Spleen (tissue), 11 donors: ENCODE measurements at regions not wholly inside any gene's neighbourhood (a gene's known extent, or its start where the extent isn't known, plus 50 kb on each side); places are given as distances from the start of the nearest gene placed in this dataset.
A peak's percentile ranks its signal among the peaks of the same experiment; 100 is the strongest.

ENCODE experiments used
- DNase-seq: peaks from one replicate; pipeline ENCODE4 v3.0.0-alpha.2; 2020
- H3K27ac ChIP-seq, 8 donors: fragments of 200-600 bp; sonication (generic) in 7 of 8; 1 replicate in 4 of 8; 2 replicates in 4 of 8; pipeline versions ENCODE4 v1.5.0 to v1.8.0; 2016 to 2021; ENCODE audit warnings: inconsistent platforms in 4 of 8, mild to moderate bottlenecking in 4 of 8, moderate library complexity in 1 of 8
- H3K27me3 ChIP-seq, 7 donors: fragments of 200-600 bp; sonication (generic) in 6 of 7; replicated peaks in 1 of 7; 1 replicate in 4 of 7; 2 replicates in 3 of 7; pipeline versions ENCODE4 v1.5.0 to v1.8.0; 2016 to 2021; ENCODE audit warnings: inconsistent platforms in 3 of 7, mild to moderate bottlenecking in 1 of 7
- H3K36me3 ChIP-seq, 6 donors: fragments of 200-600 bp; sonication (generic) in 5 of 6; 1 replicate in 4 of 6; 2 replicates in 2 of 6; pipeline versions ENCODE4 v1.5.0 to v1.8.0; 2016 to 2021; ENCODE audit warnings: inconsistent platforms in 2 of 6
- H3K4me1 ChIP-seq, 6 donors: fragments of 200-600 bp; sonication (generic) in 5 of 6; 1 replicate in 3 of 6; 2 replicates in 3 of 6; pipeline versions ENCODE4 v1.5.0 to v1.8.0; 2016 to 2021; ENCODE audit warnings: inconsistent platforms in 3 of 6
- H3K4me3 ChIP-seq, 8 donors: fragments of 200-600 bp; sonication (generic) in 7 of 8; 1 replicate in 4 of 8; 2 replicates in 4 of 8; pipeline versions ENCODE4 v1.5.0 to v1.8.0; 2016 to 2021; ENCODE audit warnings: inconsistent platforms in 4 of 8, mild to moderate bottlenecking in 4 of 8, moderate library complexity in 2 of 8
- H3K9me3 ChIP-seq, 8 donors: fragments of 200-600 bp; sonication (generic) in 7 of 8; 1 replicate in 4 of 8; 2 replicates in 4 of 8; pipeline versions ENCODE4 v1.5.0 to v1.8.0; 2016 to 2021; ENCODE audit warnings: inconsistent platforms in 4 of 8
- POLR2A ChIP-seq, 3 donors: fragments of 450-650 bp; IDR thresholded peaks; one replicate each; pipeline ENCODE4 v1.5.1; 2017; ENCODE audit warnings: antibody characterized with exemption in 3 of 3, mild to moderate bottlenecking in 1 of 3
- POLR2AphosphoS5 ChIP-seq, 3 donors: sonication (generic); formaldehyde crosslinking; IDR thresholded peaks; one replicate each; pipeline ENCODE4 v1.5.1; 2017; ENCODE audit warnings: antibody characterized with exemption in 3 of 3
- WGBS, 5 donors: extraction: QIAGEN DNeasy Blood & Tissue Kit in 3 of 5; methylation state at CpG; one replicate each; pipeline versions ENCODE4 v1.1.5 to v1.1.7; 2013 to 2018; 5-methylcytosine and 5-hydroxymethylcytosine counted together
- intact Hi-C: fragments of 100-400 bp; cut with DNase I; formaldehyde crosslinking; loops from one replicate; pipeline ENCODE4 v1.15.0; 2023; ENCODE audit warnings: low total_unique reads
- TF ChIP-seq, protein P1 (sequence below), 11 experiments: fragments of 200-600 bp in 7 of 11; fragments of 450-650 bp in 4 of 11; sonication (generic) in 4 of 11; IDR thresholded peaks in 8 of 11; conservative IDR thresholded peaks in 3 of 11; 1 replicate in 7 of 11; 2 replicates in 4 of 11; pipeline versions ENCODE4 v1.4.0 to v1.8.0; 2016 to 2021; ENCODE audit warnings: antibody characterized with exemption in 11 of 11, inconsistent platforms in 4 of 11, mild to moderate bottlenecking in 1 of 11
- donor health status: healthy with polysubstance abuse.
- donor health status: DM: no; HTN: no; CAD: no; lungs with moderate emphysema.
- donor health status: DM: no; HTN: no; CAD: no.
- donor health status: Bipolar disorder and iron deficiency.
- donor health status: healthy.
- donor health status: DM: no; HTN: no; CAD: no.
- donor health status: DM: yes; HTN: yes; CAD: no.

DNA sequence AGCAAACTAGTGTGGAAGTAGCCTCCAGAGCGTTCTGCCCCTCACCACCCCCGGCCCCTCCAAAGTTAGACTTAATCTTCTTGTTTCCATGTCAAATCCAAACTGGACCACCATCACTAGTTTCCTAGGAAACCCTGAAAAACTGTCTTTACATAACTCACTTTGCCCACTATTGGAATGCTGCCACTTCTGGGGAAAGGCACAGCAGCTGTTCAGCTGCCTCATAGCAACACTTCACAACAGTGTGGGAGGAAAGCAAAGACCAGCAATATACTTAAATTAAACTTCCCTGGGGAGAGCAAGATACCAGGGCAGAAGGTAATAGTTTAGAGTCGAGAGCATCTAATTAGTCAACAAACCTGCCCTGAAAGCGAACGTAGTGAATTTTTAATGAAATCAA lies 452.2 kb downstream of the KCNJ2 start:
- DNase-seq, result no peak
- WGBS, 5 donors, result 72 to 88% (median 83%) methylated on average over 5 of the region's 5 CpGs
- TF ChIP-seq, protein P1, sequence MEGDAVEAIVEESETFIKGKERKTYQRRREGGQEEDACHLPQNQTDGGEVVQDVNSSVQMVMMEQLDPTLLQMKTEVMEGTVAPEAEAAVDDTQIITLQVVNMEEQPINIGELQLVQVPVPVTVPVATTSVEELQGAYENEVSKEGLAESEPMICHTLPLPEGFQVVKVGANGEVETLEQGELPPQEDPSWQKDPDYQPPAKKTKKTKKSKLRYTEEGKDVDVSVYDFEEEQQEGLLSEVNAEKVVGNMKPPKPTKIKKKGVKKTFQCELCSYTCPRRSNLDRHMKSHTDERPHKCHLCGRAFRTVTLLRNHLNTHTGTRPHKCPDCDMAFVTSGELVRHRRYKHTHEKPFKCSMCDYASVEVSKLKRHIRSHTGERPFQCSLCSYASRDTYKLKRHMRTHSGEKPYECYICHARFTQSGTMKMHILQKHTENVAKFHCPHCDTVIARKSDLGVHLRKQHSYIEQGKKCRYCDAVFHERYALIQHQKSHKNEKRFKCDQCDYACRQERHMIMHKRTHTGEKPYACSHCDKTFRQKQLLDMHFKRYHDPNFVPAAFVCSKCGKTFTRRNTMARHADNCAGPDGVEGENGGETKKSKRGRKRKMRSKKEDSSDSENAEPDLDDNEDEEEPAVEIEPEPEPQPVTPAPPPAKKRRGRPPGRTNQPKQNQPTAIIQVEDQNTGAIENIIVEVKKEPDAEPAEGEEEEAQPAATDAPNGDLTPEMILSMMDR (IDR thresholded peaks at IDR 0.05 in 8 of 11, conservative IDR thresholded peaks at IDR 0.05 in 3 of 11), result no peak
- TF ChIP-seq POLR2A (IDR thresholded peaks at IDR 0.05) (no peak), POLR2AphosphoS5 (IDR thresholded peaks at IDR 0.05) (no peak)

DNA sequence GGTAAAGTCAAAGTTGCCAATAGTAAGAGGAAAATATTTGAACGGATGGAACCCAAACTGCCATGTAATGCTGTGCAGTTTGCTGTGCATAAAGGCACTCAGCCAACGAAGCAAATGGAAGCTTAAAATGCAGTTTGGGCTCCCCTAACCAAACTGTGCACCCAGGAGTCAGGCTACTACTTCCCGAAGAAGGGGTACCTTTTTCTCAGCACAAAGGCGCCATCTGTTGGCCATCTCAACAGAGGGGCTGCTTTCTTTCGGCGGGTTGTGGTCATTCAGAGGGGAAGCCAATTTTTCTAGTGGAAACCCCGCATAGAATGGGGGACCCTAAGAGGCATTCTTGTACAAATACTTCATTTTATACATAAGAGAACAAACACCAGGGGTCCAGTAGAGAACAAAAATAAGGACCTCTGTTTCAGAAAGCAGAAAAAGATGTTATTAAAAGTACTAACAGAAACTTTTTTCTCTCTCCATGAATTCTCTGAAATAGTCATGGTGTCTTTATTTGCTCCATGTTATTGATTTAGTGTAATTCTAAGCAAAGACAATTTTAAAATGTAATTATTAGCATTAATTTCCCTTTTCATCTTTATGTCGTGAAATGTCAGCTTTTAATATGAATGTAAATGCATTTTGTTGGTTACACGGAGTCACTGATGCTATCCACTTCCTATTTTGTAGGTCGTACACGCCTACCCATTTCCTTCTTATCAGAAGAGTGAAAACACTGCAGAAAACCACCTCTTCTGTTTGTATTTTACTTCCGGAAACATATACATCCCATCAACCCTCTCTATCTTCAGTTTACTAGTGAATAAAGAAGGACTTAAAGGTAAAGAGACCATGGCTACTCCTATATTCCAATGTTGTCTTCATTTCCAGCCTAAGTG lies 453.3 kb downstream of the KCNJ2 start:
- Histone ChIP-seq H3K36me3 (no peaks in the 10 kb centered on the region), H3K4me3 (peak overlapping the region in 1 of 8 donors; percentile 11), H3K4me1 (peaks cover 0 to 17% (median 3%) of the 10 kb centered on the region in 6 donors), H3K27ac (peak overlapping the region in 1 of 8 donors; percentile 0), H3K27me3 (no peaks in the 10 kb centered on the region), H3K9me3 (no peaks in the 10 kb centered on the region)
- intact Hi-C loops, result no loop called here
- TF ChIP-seq POLR2AphosphoS5 (IDR thresholded peaks at IDR 0.05), result no peak
- TF ChIP-seq, protein P1 (IDR thresholded peaks at IDR 0.05 in 8 of 11, conservative IDR thresholded peaks at IDR 0.05 in 3 of 11), result peak in 3 of 11 experiments; percentile 11 to 22 (median 21)
- 27 to 48% (median 33%) methylated on average over 12 of the region's 12 CpGs for WGBS, 5 donors
- no peak for DNase-seq

More for the DNA sequence above, 452.2 kb downstream of the KCNJ2 start:
- Histone ChIP-seq H3K36me3 (no peaks in the 10 kb centered on the region), H3K9me3 (no peaks in the 10 kb centered on the region), H3K27ac (no peak overlapping the region), H3K4me1 (peaks cover 0 to 17% (median 3%) of the 10 kb centered on the region in 6 donors), H3K27me3 (no peaks in the 10 kb centered on the region), H3K4me3 (no peak overlapping the region)
- intact Hi-C loops, result no loop called here

DNA sequence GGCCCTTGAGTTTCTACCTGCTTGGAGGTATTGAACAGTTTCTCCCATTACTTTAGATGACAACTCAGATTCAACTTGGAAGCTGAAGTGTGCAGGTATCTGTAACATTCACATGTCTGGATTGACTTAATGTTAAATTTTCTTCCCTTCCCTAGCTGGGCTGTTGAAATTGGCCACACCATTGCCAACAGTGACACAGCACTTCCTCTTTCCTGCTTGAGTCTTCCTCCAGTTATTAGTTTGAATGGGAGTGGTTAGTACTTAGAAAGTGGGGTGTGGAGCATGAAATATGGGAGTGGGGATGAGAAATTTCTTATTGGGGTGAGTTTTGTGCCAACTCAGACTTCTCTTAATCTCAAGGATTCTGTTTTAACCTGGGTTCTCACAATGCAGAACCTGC lies 454.9 kb downstream of the KCNJ2 start:
- DNase-seq, result no peak
- intact Hi-C loops, result no loop called here
- peak overlapping the region in 2 of 8 donors; percentile 4 to 5 for H3K27ac ChIP-seq

DNA sequence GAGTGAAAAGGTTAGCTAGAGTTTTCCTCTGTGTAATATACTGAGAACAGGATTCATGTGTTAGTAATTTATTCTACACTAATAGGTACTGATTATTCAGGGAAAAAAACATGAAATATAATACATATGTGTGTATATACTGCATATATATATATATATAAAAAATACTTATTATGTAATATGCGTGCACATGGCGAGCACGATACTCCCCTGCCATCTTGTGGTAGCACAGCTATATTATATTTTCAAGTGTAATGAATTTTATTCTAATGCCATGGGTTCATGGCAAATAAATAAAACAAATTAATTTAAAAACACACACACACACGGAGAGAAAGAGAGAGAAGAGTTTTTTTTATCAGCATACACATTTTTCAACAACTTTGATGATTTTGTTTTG lies 460.6 kb downstream of the KCNJ2 start:
- TF ChIP-seq POLR2AphosphoS5 (IDR thresholded peaks at IDR 0.05), result no peak
- TF ChIP-seq, protein P1 (IDR thresholded peaks at IDR 0.05 in 8 of 11, conservative IDR thresholded peaks at IDR 0.05 in 3 of 11), result no peak
- no peak for TF ChIP-seq POLR2A (IDR thresholded peaks at IDR 0.05)
- Histone ChIP-seq H3K36me3 (no peaks in the 10 kb centered on the region), H3K4me1 (no peaks in the 10 kb centered on the region), H3K27me3 (no peaks in the 10 kb centered on the region), H3K27ac (no peak overlapping the region), H3K4me3 (no peak overlapping the region), H3K9me3 (no peaks in the 10 kb centered on the region)
- intact Hi-C loops, result no loop called here
- 14 to 33% (median 28%) methylated on average over 4 of the region's 4 CpGs for WGBS, 5 donors
- no peak for DNase-seq

More for the DNA sequence above, 454.9 kb downstream of the KCNJ2 start:
- peaks cover 0 to 17% (median 3%) of the 10 kb centered on the region in 6 donors for H3K4me1 ChIP-seq
- H3K4me3 ChIP-seq, result no peak overlapping the region
- TF ChIP-seq POLR2AphosphoS5 (IDR thresholded peaks at IDR 0.05) (no peak), POLR2A (IDR thresholded peaks at IDR 0.05) (no peak)
- TF ChIP-seq, protein P1 (IDR thresholded peaks at IDR 0.05 in 8 of 11, conservative IDR thresholded peaks at IDR 0.05 in 3 of 11), result no peak
- no peaks in the 10 kb centered on the region for H3K9me3 ChIP-seq
- no peaks in the 10 kb centered on the region for H3K36me3 ChIP-seq
- H3K27me3 ChIP-seq, result no peaks in the 10 kb centered on the region
